ENCODE measurements at regions not wholly inside any gene's neighbourhood (a gene's known extent, or its start where the extent isn't known, plus 50 kb on each side); places are given as distances from the start of the nearest gene placed in this dataset.
A peak's percentile ranks its signal among the peaks of the same experiment; 100 is the strongest.

DNA sequence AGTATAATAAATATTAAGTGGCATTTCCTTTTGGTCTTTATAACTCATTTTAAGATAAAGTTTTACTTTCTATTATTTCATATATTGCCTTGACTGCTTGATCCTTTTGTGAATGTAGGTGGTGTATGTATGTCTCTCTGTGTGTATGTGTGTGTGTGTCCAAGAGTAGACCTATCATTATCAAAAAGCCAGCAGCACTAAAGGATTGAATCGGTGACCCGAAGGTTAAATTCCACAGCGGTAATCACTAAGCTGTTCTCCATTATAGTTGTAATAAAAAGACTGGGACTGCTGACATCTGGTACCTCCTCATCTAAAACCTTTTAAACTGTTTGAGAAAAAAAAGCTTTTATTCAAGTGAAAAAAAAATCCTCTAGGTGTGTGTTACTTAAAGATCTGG is 1014.8 kb downstream of the PCDH7 start:
- TF ChIP-seq EZH2phosphoT487 (IDR thresholded peaks at IDR 0.05) (no peak), EZH2 (IDR thresholded peaks at IDR 0.05) (no peak)
- TF ChIP-seq, protein P1, sequence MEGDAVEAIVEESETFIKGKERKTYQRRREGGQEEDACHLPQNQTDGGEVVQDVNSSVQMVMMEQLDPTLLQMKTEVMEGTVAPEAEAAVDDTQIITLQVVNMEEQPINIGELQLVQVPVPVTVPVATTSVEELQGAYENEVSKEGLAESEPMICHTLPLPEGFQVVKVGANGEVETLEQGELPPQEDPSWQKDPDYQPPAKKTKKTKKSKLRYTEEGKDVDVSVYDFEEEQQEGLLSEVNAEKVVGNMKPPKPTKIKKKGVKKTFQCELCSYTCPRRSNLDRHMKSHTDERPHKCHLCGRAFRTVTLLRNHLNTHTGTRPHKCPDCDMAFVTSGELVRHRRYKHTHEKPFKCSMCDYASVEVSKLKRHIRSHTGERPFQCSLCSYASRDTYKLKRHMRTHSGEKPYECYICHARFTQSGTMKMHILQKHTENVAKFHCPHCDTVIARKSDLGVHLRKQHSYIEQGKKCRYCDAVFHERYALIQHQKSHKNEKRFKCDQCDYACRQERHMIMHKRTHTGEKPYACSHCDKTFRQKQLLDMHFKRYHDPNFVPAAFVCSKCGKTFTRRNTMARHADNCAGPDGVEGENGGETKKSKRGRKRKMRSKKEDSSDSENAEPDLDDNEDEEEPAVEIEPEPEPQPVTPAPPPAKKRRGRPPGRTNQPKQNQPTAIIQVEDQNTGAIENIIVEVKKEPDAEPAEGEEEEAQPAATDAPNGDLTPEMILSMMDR (IDR thresholded peaks at IDR 0.05): no peak
- Histone ChIP-seq H3K27ac (no peak overlapping the region), H3K27me3 (no peaks in the 10 kb centered on the region), H3K4me2 (no peak overlapping the region), H3K9me3 (ENCODE audit: low read depth) (no peaks in the 10 kb centered on the region), H3K36me3 (no peaks in the 10 kb centered on the region), H3K4me1 (no peaks in the 10 kb centered on the region), H2AFZ (replicated peaks) (no peak overlapping the region), H3F3A (ENCODE audit: low read depth) (no peaks in the 10 kb centered on the region), H3K4me3 (no peak overlapping the region), H3K9ac (no peak overlapping the region), H4K20me1 (ENCODE audit: low read depth) (no peaks in the 10 kb centered on the region), H3K79me2 (ENCODE audit: low read depth) (no peaks in the 10 kb centered on the region)
- H3K36me3 Mint-ChIP-seq: no peaks in the 10 kb centered on the region
- peak; percentile 11 for DNase-seq (ENCODE audit: low spot score)
- H3K27ac Mint-ChIP-seq: no peak overlapping the region
- peaks cover 3% of the 10 kb centered on the region for H3K4me1 Mint-ChIP-seq
- H3K27me3 Mint-ChIP-seq (ENCODE audit: insufficient read depth, low read depth): peaks cover 7% of the 10 kb centered on the region
- no peak overlapping the region for H3K4me3 Mint-ChIP-seq
- H3K9me3 Mint-ChIP-seq: peaks cover 6% of the 10 kb centered on the region

- Mint-ChIP-seq H3K4me3 (no peak overlapping the region), H3K4me1 (peaks cover 3% of the 10 kb centered on the region), H3K36me3 (no peaks in the 10 kb centered on the region), H3K27ac (no peak overlapping the region), H3K9me3 (peaks cover 6% of the 10 kb centered on the region), H3K27me3 (ENCODE audit: insufficient read depth, low read depth) (peaks cover 7% of the 10 kb centered on the region)
- H3K4me3 ChIP-seq: no peak overlapping the region
- H3K27ac ChIP-seq: no peak overlapping the region
- H4K20me1 ChIP-seq (ENCODE audit: low read depth): no peaks in the 10 kb centered on the region
- H2AFZ ChIP-seq (replicated peaks): no peak overlapping the region
- no peaks in the 10 kb centered on the region for H3K4me1 ChIP-seq
- no peaks in the 10 kb centered on the region for H3K36me3 ChIP-seq
- no peak overlapping the region for H3K4me2 ChIP-seq
- no peak for DNase-seq (ENCODE audit: low spot score)
- H3K27me3 ChIP-seq: no peaks in the 10 kb centered on the region
- no peaks in the 10 kb centered on the region for H3K9me3 ChIP-seq (ENCODE audit: low read depth)
- H3K79me2 ChIP-seq (ENCODE audit: low read depth): no peaks in the 10 kb centered on the region
- H3K9ac ChIP-seq: no peak overlapping the region
- TF ChIP-seq EZH2phosphoT487 (IDR thresholded peaks at IDR 0.05) (no peak), EZH2 (IDR thresholded peaks at IDR 0.05) (no peak)
- TF ChIP-seq, protein P1 (IDR thresholded peaks at IDR 0.05): no peak
- H3F3A ChIP-seq (ENCODE audit: low read depth): no peaks in the 10 kb centered on the region
Measured at GRCh38 chr4:31737419-31737818, 1017.2 kb downstream of the PCDH7 start.

DNA sequence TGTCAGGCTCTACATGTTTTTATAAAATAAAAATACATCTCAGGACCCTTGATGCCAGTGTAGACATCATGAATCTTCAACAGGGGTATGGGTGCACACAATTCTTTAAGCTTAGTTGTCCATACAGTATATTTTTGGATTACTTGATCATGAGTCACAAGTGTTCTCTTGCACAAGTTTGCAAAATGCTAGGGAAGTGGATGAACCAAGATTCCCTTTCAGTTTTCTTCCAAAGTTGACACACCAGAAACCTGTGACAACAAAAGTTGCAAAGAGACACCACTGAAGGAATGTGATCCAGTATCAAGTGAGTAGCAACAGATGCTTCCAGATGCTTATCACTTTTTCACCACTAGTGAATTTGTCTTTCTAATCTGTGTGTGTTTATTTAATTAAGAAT is 1021.2 kb downstream of the PCDH7 start:
- H3K4me1 ChIP-seq: no peaks in the 10 kb centered on the region
- no peaks in the 10 kb centered on the region for H3K27me3 ChIP-seq
- H3K36me3 ChIP-seq: no peaks in the 10 kb centered on the region
- H3F3A ChIP-seq (ENCODE audit: low read depth): no peaks in the 10 kb centered on the region
- Mint-ChIP-seq H3K27ac (no peak overlapping the region), H3K4me1 (no peaks in the 10 kb centered on the region), H3K4me3 (no peak overlapping the region), H3K9me3 (no peaks in the 10 kb centered on the region), H3K36me3 (no peaks in the 10 kb centered on the region), H3K27me3 (ENCODE audit: insufficient read depth, low read depth) (peaks cover 3% of the 10 kb centered on the region)
- H3K27ac ChIP-seq: no peak overlapping the region
- DNase-seq (ENCODE audit: low spot score): no peak
- no peaks in the 10 kb centered on the region for H3K9me3 ChIP-seq (ENCODE audit: low read depth)
- H2AFZ ChIP-seq (replicated peaks): no peak overlapping the region
- H3K9ac ChIP-seq: no peak overlapping the region
- H3K4me3 ChIP-seq: no peak overlapping the region
- TF ChIP-seq EZH2 (IDR thresholded peaks at IDR 0.05): no peak
- TF ChIP-seq, protein P1 (IDR thresholded peaks at IDR 0.05): no peak
- no peak for TF ChIP-seq EZH2phosphoT487 (IDR thresholded peaks at IDR 0.05)
- no peaks in the 10 kb centered on the region for H4K20me1 ChIP-seq (ENCODE audit: low read depth)
- H3K79me2 ChIP-seq (ENCODE audit: low read depth): no peaks in the 10 kb centered on the region
- H3K4me2 ChIP-seq: no peak overlapping the region

All from neural progenitor cell (in vitro differentiated cells).